H1 (cell line): ENCODE measurements at regions not wholly inside any gene's neighbourhood (a gene's known extent, or its start where the extent isn't known, plus 50 kb on each side); places are given as distances from the start of the nearest gene placed in this dataset.

ENCODE experiments used
- CHD7 ChIP-seq: fragments of 300-600 bp; sonication (generic); IDR thresholded peaks from 2 replicates; pipeline ENCODE4 v1.7.1; 2012; ENCODE audit warnings: low read length, moderate library complexity, mild to moderate bottlenecking, inconsistent platforms; ENCODE audit not compliant: insufficient replicate concordance
- CTCF ChIP-seq, 3 experiments: IDR thresholded peaks; 1 replicate in 2 of 3; 2 replicates in 1 of 3; pipeline versions ENCODE4 v1.5.1 to v1.6.1; 2011; ENCODE audit warnings: low read length in 3 of 3, mild to moderate bottlenecking in 3 of 3, inconsistent platforms in 2 of 3, low read depth in 1 of 3, moderate library complexity in 1 of 3; ENCODE audit not compliant: insufficient read depth in 1 of 3; ENCODE audit errors: control extremely low read depth in 1 of 3
- EP300 ChIP-seq, 2 experiments: IDR thresholded peaks; 1 replicate in 1 of 2; 2 replicates in 1 of 2; pipeline ENCODE4 v1.6.1; 2011 to 2012; ENCODE audit warnings: low read depth in 2 of 2, low read length in 2 of 2, mild to moderate bottlenecking in 2 of 2, borderline replicate concordance in 1 of 2, inconsistent platforms in 1 of 2, moderate library complexity in 1 of 2
- RNF2 ChIP-seq: fragments of 200-900, 300-1000 bp; sonication (generic); IDR thresholded peaks from 2 replicates; pipeline ENCODE4 v1.7.1; 2016; ENCODE audit warnings: borderline replicate concordance, low read depth, mild to moderate bottlenecking, antibody characterized with exemption, low read length; ENCODE audit not compliant: poor library complexity, severe bottlenecking; ENCODE audit errors: missing control alignments
- TBP ChIP-seq: IDR thresholded peaks from 2 replicates; pipeline ENCODE4 v1.6.1; 2011; ENCODE audit warnings: low read depth, low read length, improper control_type of control experiment

- no peak for TF ChIP-seq TBP
- TF ChIP-seq CTCF (IDR thresholded peaks at IDR 0.05; ENCODE audit: control extremely low read depth in 1 of 3, insufficient read depth in 1 of 3, low read depth in 1 of 3, low read length in 3 of 3), result no peak
- no peak for TF ChIP-seq RNF2
- no peak for TF ChIP-seq CHD7
- TF ChIP-seq EP300 (IDR thresholded peaks at IDR 0.05; ENCODE audit: borderline replicate concordance in 1 of 2, low read depth in 2 of 2, low read length in 2 of 2), result no peak
Measured at GRCh38 chr10:130762491-130762890, 549.0 kb downstream of the TCERG1L start (continued).
